ENCODE measurements at regions not wholly inside any gene's neighbourhood (a gene's known extent, or its start where the extent isn't known, plus 50 kb on each side); places are given as distances from the start of the nearest gene placed in this dataset.
"Not testable (repeated sequence)": the region's sequence is repeated elsewhere in the genome, so short reads cannot be mapped to it uniquely, and the experiment has no call there.

DNA sequence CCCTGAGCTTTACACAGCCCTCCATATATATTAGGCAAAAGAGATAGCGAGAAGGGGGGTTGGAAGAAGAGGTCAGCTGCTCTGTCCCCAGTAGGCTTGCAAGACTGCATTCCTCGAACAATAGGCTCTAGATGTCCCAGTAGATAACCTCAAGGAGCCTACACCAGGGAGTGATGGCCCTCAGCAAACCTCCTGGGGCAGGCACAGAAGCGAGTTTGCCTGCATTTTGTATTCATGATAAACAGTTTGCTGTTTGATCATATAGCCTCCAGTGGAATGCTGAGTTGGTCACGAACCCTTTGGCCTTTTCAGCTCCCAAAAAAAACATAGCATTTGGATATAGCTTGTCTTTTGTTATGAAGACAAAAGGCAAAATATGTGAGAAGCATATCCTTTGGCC lies 95.1 kb upstream of the GRAMD1B start:
- no peaks in the 10 kb centered on the region for H3K4me1 Mint-ChIP-seq
- ATAC-seq (replicated peaks; ENCODE audit: extremely low read depth, poor library complexity, severe bottlenecking) (no peak), DNase-seq (ENCODE audit: low spot score in 2 of 2) (no peak)
- no peaks in the 10 kb centered on the region for H3K36me3 Mint-ChIP-seq (ENCODE audit: insufficient read depth)
- H3K27me3 Mint-ChIP-seq = no peaks in the 10 kb centered on the region
- no peak overlapping the region for H3K4me3 Mint-ChIP-seq
- H3K27ac Mint-ChIP-seq (ENCODE audit: low read depth) = no peak overlapping the region
- no peaks in the 10 kb centered on the region for H3K9me3 Mint-ChIP-seq

DNA sequence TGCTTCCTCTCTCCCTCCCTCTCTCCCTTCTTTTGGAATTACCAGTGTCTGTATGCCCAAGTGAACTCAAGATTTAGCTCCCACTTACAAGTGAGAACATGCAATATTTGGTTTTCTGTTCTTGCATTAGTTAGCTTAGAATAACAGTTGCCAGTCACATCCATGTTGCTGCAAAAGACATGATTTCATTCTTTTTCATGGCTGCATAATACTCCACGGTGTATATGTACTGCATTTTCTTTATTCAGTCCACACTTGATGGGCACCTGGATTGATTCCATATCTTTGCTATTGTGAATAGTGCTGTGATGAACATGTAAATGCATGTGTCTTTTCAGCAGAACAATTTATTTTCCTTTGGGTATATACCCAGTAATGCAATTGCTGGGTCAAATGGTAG lies 97.5 kb upstream of the GRAMD1B start:
- not testable (repeated sequence) for H3K27me3 Mint-ChIP-seq; H3K4me1 Mint-ChIP-seq; H3K27ac Mint-ChIP-seq (ENCODE audit: low read depth); H3K36me3 Mint-ChIP-seq (ENCODE audit: insufficient read depth); H3K9me3 Mint-ChIP-seq; DNase-seq (ENCODE audit: low spot score in 2 of 2); ATAC-seq (replicated peaks; ENCODE audit: extremely low read depth, poor library complexity, severe bottlenecking); H3K4me3 Mint-ChIP-seq

DNA sequence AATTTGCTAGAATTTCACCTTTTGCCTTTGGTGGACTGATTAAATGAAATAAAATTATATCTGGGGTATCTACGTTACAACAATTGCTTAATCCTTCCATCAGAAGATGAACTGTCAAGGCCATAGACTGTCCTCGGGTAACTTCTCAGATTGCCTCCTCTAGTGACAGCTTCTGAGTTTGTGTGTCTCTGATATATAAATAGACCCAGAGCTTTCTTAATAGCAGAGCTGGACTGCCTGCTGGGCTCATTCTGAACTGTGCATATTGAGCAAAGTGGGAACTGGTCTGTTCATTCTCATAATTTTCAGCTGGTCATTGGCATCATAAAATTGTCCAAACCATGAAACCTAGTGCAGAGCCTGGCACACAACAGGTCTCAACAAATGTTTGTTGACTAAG lies 99.1 kb upstream of the GRAMD1B start:
- H3K4me1 Mint-ChIP-seq = no peaks in the 10 kb centered on the region
- no peak overlapping the region for H3K27ac Mint-ChIP-seq (ENCODE audit: low read depth)
- DNase-seq (ENCODE audit: low spot score in 2 of 2) (no peak), ATAC-seq (replicated peaks; ENCODE audit: extremely low read depth, poor library complexity, severe bottlenecking) (no peak)
- H3K4me3 Mint-ChIP-seq = no peak overlapping the region
- no peaks in the 10 kb centered on the region for H3K27me3 Mint-ChIP-seq
- no peaks in the 10 kb centered on the region for H3K36me3 Mint-ChIP-seq (ENCODE audit: insufficient read depth)
- no peaks in the 10 kb centered on the region for H3K9me3 Mint-ChIP-seq

DNA sequence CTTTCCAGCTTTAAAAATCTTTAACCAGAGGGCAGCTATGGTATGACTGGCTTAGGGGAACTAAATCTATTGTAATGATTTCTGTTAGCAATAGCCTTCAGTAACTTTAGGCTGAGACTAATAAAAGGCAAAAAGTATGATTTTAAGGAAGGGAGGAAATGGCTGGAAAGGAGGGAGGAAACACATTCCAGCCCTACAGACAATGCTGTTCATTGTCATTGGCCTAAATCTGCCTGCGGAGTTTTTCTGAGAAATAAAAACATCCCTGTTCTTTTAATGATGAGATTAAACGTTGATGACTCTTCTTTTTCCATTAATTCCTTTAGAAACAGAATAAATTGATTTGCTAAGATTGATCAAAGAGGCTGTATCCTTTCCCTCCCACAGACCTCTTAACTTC lies 99.6 kb upstream of the GRAMD1B start:
- no peaks in the 10 kb centered on the region for H3K4me1 Mint-ChIP-seq
- no peak overlapping the region for H3K27ac Mint-ChIP-seq (ENCODE audit: low read depth)
- no peaks in the 10 kb centered on the region for H3K36me3 Mint-ChIP-seq (ENCODE audit: insufficient read depth)
- DNase-seq (ENCODE audit: low spot score in 2 of 2) (no peak), ATAC-seq (replicated peaks; ENCODE audit: extremely low read depth, poor library complexity, severe bottlenecking) (no peak)
- H3K9me3 Mint-ChIP-seq = no peaks in the 10 kb centered on the region
- no peak overlapping the region for H3K4me3 Mint-ChIP-seq
- no peaks in the 10 kb centered on the region for H3K27me3 Mint-ChIP-seq

DNA sequence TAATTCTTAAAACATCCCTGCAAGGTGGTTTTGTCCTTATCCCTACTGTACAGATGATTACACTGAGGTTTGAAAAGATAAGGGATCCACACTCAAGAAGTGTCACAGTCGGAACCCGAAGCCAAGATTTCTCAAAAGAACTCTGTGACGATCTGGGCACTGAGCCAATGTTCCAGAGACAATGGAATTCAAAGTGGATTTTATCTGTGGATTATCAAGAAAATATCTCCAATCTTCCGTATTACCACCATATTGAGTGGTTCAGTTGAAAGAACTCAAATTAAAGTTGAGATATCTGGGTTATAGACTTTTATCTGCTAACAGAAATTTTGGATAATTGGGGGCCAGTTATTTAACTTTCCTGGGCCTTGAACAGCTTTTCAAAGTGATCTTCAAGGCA lies 100.0 kb upstream of the GRAMD1B start:
- H3K4me1 Mint-ChIP-seq = no peaks in the 10 kb centered on the region
- no peaks in the 10 kb centered on the region for H3K36me3 Mint-ChIP-seq (ENCODE audit: insufficient read depth)
- H3K27me3 Mint-ChIP-seq = no peaks in the 10 kb centered on the region
- no peak for DNase-seq (ENCODE audit: low spot score in 2 of 2)
- ATAC-seq (replicated peaks; ENCODE audit: extremely low read depth, poor library complexity, severe bottlenecking) = no peak
- H3K27ac Mint-ChIP-seq (ENCODE audit: low read depth) = no peak overlapping the region
- no peaks in the 10 kb centered on the region for H3K9me3 Mint-ChIP-seq
- H3K4me3 Mint-ChIP-seq = no peak overlapping the region

DNA sequence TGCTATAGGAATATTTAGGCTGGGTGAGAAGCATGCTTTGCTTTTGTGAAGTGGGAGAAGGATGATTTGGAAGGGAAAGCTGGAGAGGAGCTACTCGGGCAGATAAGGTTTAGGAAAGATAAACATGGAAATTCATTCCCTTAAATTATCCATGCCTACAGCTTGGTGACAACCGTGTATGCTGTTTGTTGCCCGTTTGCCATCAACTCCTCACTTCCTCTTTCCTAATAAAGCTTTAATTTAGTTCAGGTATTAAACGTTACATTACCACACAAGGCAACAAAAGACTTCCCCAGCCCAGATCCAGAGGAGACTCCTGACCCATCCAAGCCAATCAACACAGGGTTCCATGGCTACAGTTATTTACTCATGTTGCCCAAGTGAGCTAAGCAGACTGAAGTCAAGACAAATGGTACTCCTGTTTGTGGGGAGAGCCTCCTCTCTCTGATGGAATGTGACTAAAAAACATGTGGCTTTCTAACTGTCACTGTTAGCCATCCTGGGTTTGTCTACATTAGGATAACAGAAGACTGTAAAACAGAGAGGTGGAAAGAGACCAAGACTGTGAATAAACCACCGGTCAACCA lies 101.7 kb upstream of the GRAMD1B start:
- no peaks in the 10 kb centered on the region for H3K9me3 Mint-ChIP-seq
- no peak for ATAC-seq (replicated peaks; ENCODE audit: extremely low read depth, poor library complexity, severe bottlenecking)
- no peak for DNase-seq (ENCODE audit: low spot score in 2 of 2)
- H3K27ac Mint-ChIP-seq (ENCODE audit: low read depth) = no peak overlapping the region
- H3K4me3 Mint-ChIP-seq = no peak overlapping the region
- no peaks in the 10 kb centered on the region for H3K36me3 Mint-ChIP-seq (ENCODE audit: insufficient read depth)
- no peaks in the 10 kb centered on the region for H3K4me1 Mint-ChIP-seq
- no peaks in the 10 kb centered on the region for H3K27me3 Mint-ChIP-seq

DNA sequence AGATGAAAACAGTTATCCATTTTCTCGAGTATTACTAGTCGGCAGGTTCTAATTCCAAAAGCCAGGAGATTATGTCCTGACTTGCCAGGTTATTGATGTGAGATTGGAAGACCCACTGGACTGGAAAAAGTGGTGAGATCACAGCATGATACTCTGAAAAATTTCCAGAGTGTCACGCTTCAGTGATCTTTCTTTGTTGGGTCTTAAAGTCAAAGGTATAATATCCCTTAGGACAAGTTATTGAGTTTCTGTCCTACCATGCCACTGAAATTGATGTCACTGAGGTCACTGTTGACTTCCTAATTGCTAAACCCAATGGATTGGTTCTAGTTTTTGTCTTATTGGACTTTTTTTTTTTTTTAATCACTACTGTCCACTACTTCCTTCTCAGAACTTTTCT lies 104.5 kb upstream of the GRAMD1B start:
- Mint-ChIP-seq H3K27me3 (no peaks in the 10 kb centered on the region), H3K27ac (ENCODE audit: low read depth) (no peak overlapping the region), H3K9me3 (no peaks in the 10 kb centered on the region), H3K4me1 (no peaks in the 10 kb centered on the region), H3K4me3 (no peak overlapping the region), H3K36me3 (ENCODE audit: insufficient read depth) (no peaks in the 10 kb centered on the region)
- ATAC-seq (replicated peaks; ENCODE audit: extremely low read depth, poor library complexity, severe bottlenecking) (no peak), DNase-seq (ENCODE audit: low spot score in 2 of 2) (no peak)

DNA sequence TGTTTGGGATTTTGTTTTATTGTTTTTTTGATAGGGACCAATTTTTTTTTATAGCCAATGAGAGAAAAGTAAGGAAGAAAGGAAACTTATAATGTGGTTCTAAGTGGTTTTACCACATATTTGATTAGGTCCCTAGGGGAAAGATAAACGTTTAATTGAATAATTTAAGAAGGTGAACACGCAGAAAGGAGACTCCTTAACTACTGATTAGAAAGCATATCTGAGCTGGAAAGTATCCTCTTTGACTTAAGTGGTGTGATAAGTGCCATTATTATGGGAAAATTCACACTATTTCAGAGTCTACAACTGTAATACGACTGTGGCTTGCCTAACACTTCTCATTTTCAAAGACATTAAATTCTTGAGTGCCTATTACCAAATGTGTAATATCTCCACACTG lies 106.5 kb upstream of the GRAMD1B start:
- H3K4me3 Mint-ChIP-seq = no peak overlapping the region
- no peak overlapping the region for H3K27ac Mint-ChIP-seq (ENCODE audit: low read depth)
- no peak for DNase-seq (ENCODE audit: low spot score in 2 of 2)

DNA sequence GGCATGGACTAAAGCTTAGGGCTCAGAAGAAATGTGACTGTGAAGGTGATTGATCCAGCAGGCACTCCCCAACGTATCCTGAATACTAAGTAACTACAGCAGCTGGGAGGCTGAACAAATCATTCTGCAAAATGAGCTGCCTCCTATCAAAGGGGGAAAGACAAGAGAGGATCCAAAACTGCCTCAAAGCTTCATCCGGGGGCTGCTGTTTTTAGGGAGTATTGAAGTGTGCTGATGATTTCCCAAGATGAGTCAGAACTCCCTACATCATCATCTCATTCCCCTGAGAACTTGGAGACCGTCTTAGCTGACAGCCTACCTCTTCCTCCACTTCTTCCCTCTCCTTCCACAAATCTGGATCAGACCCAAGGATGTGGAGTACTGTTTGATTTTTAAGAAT lies 108.4 kb upstream of the GRAMD1B start:
- DNase-seq (ENCODE audit: low spot score in 2 of 2) = no peak
- no peak for ATAC-seq (replicated peaks; ENCODE audit: extremely low read depth, poor library complexity, severe bottlenecking)
- Mint-ChIP-seq H3K36me3 (ENCODE audit: insufficient read depth) (no peaks in the 10 kb centered on the region), H3K4me1 (no peaks in the 10 kb centered on the region), H3K27ac (ENCODE audit: low read depth) (no peak overlapping the region), H3K27me3 (peaks cover 6% of the 10 kb centered on the region), H3K4me3 (no peak overlapping the region), H3K9me3 (no peaks in the 10 kb centered on the region)

More for the DNA sequence above, 106.5 kb upstream of the GRAMD1B start:
- Mint-ChIP-seq H3K27me3 (no peaks in the 10 kb centered on the region), H3K9me3 (no peaks in the 10 kb centered on the region), H3K4me1 (no peaks in the 10 kb centered on the region), H3K36me3 (ENCODE audit: insufficient read depth) (no peaks in the 10 kb centered on the region)
- ATAC-seq (replicated peaks; ENCODE audit: extremely low read depth, poor library complexity, severe bottlenecking) = no peak

DNA sequence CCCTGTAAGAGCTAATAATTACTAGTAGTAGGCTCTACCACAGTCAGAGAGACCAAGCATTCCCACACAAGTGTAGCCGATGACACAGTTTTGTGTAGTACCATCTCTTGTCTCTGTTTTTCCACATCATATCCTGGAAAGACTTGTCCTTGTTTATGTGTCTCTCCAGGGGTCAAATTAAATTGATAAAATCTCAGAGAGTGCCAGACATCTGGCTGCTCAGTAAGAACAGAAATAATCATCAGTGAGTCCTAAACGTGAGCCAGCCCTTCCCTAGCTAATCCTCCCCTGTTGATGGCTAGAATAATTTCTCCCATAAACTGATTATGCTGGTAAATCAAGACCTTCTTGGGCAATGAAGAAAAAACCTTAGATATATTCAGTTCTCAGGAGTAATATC lies 111.4 kb upstream of the GRAMD1B start:
- H3K36me3 Mint-ChIP-seq (ENCODE audit: insufficient read depth) = no peaks in the 10 kb centered on the region
- H3K4me1 Mint-ChIP-seq = no peaks in the 10 kb centered on the region
- no peak overlapping the region for H3K27ac Mint-ChIP-seq (ENCODE audit: low read depth)
- no peak for DNase-seq (ENCODE audit: low spot score in 2 of 2)
- no peak for ATAC-seq (replicated peaks; ENCODE audit: extremely low read depth, poor library complexity, severe bottlenecking)
- no peak overlapping the region for H3K4me3 Mint-ChIP-seq
- H3K9me3 Mint-ChIP-seq = no peaks in the 10 kb centered on the region
- H3K27me3 Mint-ChIP-seq = peaks cover 20% of the 10 kb centered on the region

DNA sequence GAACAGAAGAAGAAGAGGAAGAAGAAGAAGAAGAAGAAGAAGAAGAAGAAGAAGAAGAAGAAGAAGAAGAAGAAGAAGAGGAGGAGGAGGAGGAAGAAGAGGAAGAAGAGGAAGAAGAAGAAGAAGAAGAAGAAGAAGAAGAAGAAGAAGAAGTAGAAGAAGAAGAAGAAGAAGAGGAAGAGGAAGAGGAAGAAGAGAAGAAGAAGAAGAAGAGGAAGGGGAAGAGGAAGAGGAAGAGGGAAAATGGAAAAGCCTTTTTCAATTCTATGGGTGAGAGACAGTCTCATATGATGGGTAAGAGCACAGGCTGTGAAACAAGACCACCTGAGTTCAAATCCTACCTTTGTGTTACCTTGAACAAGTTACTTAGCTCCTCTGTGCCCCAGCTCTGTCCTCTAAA lies 111.9 kb upstream of the GRAMD1B start:
- H3K4me1 Mint-ChIP-seq; H3K4me3 Mint-ChIP-seq; H3K9me3 Mint-ChIP-seq; ATAC-seq (replicated peaks; ENCODE audit: extremely low read depth, poor library complexity, severe bottlenecking); H3K27ac Mint-ChIP-seq (ENCODE audit: low read depth); H3K36me3 Mint-ChIP-seq (ENCODE audit: insufficient read depth); DNase-seq (ENCODE audit: low spot score in 2 of 2): not testable (repeated sequence)
- H3K27me3 Mint-ChIP-seq = peaks cover 20% of the 10 kb centered on the region

DNA sequence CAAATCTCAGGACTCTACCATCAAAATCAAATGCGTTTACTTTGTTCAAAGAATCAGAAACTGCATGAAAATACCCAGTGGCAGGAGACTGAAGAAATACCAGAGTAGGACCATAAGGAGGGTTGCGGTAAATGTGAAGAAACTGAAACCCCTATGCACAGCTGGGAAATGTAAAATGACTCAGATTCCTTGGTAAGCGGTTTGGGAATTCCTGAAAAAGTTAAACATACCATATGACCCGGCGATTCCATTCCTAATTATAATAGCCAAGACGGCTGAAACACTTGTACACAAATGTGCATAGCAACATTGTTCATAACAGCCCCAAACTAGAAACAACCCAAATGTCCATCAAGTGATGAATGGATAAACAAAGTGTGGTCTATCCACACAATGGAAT lies 114.1 kb upstream of the GRAMD1B start:
- peaks cover 20% of the 10 kb centered on the region for H3K27me3 Mint-ChIP-seq
- no peak overlapping the region for H3K4me3 Mint-ChIP-seq
- H3K27ac Mint-ChIP-seq (ENCODE audit: low read depth) = no peak overlapping the region
- H3K9me3 Mint-ChIP-seq = no peaks in the 10 kb centered on the region
- H3K36me3 Mint-ChIP-seq (ENCODE audit: insufficient read depth) = no peaks in the 10 kb centered on the region
- DNase-seq (ENCODE audit: low spot score in 2 of 2) = no peak
- no peak for ATAC-seq (replicated peaks; ENCODE audit: extremely low read depth, poor library complexity, severe bottlenecking)
- no peaks in the 10 kb centered on the region for H3K4me1 Mint-ChIP-seq

DNA sequence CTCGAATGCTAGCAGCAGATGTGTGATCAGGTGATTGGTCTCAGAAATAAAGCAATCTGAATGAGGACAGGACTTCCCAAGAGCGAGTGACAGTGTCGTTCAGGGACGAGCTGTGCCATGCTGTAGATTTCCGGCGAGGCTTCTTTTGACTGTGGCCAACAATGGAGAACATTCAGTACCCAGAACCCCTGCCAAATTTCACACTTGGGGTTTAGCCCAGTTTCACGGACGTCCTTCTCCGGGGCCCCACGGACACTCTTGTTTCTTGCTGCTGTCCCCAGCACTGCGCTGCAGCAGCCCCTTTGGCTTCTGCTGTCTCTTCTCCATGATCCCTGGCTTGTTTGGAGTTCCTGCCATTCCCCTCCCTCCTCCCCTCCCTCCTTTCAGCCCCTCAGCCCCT lies 115.1 kb upstream of the GRAMD1B start:
- Mint-ChIP-seq H3K4me3 (no peak overlapping the region), H3K9me3 (no peaks in the 10 kb centered on the region), H3K27me3 (peaks cover 20% of the 10 kb centered on the region), H3K4me1 (no peaks in the 10 kb centered on the region), H3K36me3 (ENCODE audit: insufficient read depth) (no peaks in the 10 kb centered on the region), H3K27ac (ENCODE audit: low read depth) (no peak overlapping the region)
- no peak for ATAC-seq (replicated peaks; ENCODE audit: extremely low read depth, poor library complexity, severe bottlenecking)
- no peak for DNase-seq (ENCODE audit: low spot score in 2 of 2)

DNA sequence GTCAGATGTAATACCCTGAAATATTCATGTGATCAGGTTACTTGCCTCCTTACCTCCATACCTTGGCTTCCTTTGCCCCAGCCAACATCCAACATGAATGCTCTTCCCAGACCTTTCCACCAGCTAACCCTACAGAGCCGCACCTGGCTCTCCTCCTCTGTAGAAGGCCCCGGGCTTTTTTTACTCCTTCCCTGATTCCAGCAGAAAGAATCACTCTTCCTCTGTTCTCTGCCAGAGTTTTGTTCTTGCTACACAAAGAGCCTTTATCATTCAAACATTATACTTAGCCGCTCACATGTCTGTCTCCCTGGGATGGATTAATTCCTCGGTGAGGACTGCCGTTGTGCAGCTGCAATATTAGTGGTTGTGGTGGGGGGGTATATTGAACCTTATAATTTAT lies 116.8 kb upstream of the GRAMD1B start:
- H3K4me3 Mint-ChIP-seq = no peak overlapping the region
- no peak for ATAC-seq (replicated peaks; ENCODE audit: extremely low read depth, poor library complexity, severe bottlenecking)
- no peaks in the 10 kb centered on the region for H3K4me1 Mint-ChIP-seq
- no peaks in the 10 kb centered on the region for H3K9me3 Mint-ChIP-seq
- H3K27ac Mint-ChIP-seq (ENCODE audit: low read depth) = no peak overlapping the region
- peaks cover 20% of the 10 kb centered on the region for H3K27me3 Mint-ChIP-seq
- DNase-seq (ENCODE audit: low spot score in 2 of 2) = no peak
- H3K36me3 Mint-ChIP-seq (ENCODE audit: insufficient read depth) = no peaks in the 10 kb centered on the region
